Gastrocnemius medialis (tissue), 4 donors: ENCODE measurements at regions not wholly inside any gene's neighbourhood (a gene's known extent, or its start where the extent isn't known, plus 50 kb on each side); places are given as distances from the start of the nearest gene placed in this dataset.

Experiments used
- ATAC-seq, 2 donors: fragments of 150-250 bp; one replicate each; pipeline ENCODE4 v1.9.1; 2016
- DNase-seq, 2 donors: peaks; one replicate each; pipeline ENCODE4 v3.0.0-alpha.2; 2019
- H3K27ac ChIP-seq, 4 donors: fragments of 200-600 bp; sonication (generic); 1 replicate in 1 of 4; 2 replicates in 3 of 4; pipeline ENCODE4 v1.5.1; 2016 to 2018; ENCODE audit warnings: mild to moderate bottlenecking in 2 of 4, moderate library complexity in 1 of 4
- H3K27me3 ChIP-seq, 3 donors: fragments of 200-600 bp; sonication (generic) in 2 of 3; 1 replicate in 1 of 3; 2 replicates in 2 of 3; pipeline versions ENCODE4 v1.5.1 to v1.6.0; 2016 to 2019; ENCODE audit warnings: mild to moderate bottlenecking in 1 of 3, moderate library complexity in 1 of 3
- H3K36me3 ChIP-seq, 2 donors: fragments of 200-600 bp; sonication (generic) in 1 of 2; one replicate each; pipeline ENCODE4 v1.5.1; 2017 to 2018
- H3K4me1 ChIP-seq, 2 donors: fragments of 200-600 bp; sonication (generic) in 1 of 2; one replicate each; pipeline ENCODE4 v1.5.1; 2016 to 2017; ENCODE audit warnings: mild to moderate bottlenecking in 2 of 2
- H3K4me3 ChIP-seq, 4 donors: fragments of 200-600 bp; sonication (generic) in 3 of 4; 1 replicate in 1 of 4; 2 replicates in 3 of 4; pipeline ENCODE4 v1.5.1; 2016 to 2019; ENCODE audit warnings: mild to moderate bottlenecking in 2 of 4
- H3K9me3 ChIP-seq, 3 donors: fragments of 200-600 bp; sonication (generic) in 2 of 3; 1 replicate in 1 of 3; 2 replicates in 2 of 3; pipeline ENCODE4 v1.5.1; 2016 to 2019
- POLR2A ChIP-seq, 2 donors: fragments of 450-650 bp; IDR thresholded peaks; one replicate each; pipeline ENCODE4 v1.6.1; 2017; ENCODE audit warnings: antibody characterized with exemption in 2 of 2, mild to moderate bottlenecking in 2 of 2, moderate library complexity in 2 of 2
- in situ Hi-C, 4 donors: fragments of 200-750 bp; cut with MboI; loops; one replicate each; pipeline versions ENCODE4 v1.15.0 to v1.8.0; 2017; ENCODE audit warnings: low sequenced_read_pairs in 4 of 4
- intact Hi-C: fragments of 100-400 bp; cut with DNase I; formaldehyde crosslinking; loops from one replicate; pipeline ENCODE4 v1.15.1; 2023; ENCODE audit warnings: low total_unique reads
- TF ChIP-seq, protein P1 (sequence below), 5 experiments: fragments of 450-650 bp in 3 of 5; fragments of 200-600 bp in 2 of 5; sonication (generic) in 2 of 5; IDR thresholded peaks in 4 of 5; conservative IDR thresholded peaks in 1 of 5; 1 replicate in 4 of 5; 2 replicates in 1 of 5; pipeline ENCODE4 v1.5.1; 2016 to 2019; ENCODE audit warnings: antibody characterized with exemption in 5 of 5, mild to moderate bottlenecking in 3 of 5, moderate library complexity in 3 of 5

DNA sequence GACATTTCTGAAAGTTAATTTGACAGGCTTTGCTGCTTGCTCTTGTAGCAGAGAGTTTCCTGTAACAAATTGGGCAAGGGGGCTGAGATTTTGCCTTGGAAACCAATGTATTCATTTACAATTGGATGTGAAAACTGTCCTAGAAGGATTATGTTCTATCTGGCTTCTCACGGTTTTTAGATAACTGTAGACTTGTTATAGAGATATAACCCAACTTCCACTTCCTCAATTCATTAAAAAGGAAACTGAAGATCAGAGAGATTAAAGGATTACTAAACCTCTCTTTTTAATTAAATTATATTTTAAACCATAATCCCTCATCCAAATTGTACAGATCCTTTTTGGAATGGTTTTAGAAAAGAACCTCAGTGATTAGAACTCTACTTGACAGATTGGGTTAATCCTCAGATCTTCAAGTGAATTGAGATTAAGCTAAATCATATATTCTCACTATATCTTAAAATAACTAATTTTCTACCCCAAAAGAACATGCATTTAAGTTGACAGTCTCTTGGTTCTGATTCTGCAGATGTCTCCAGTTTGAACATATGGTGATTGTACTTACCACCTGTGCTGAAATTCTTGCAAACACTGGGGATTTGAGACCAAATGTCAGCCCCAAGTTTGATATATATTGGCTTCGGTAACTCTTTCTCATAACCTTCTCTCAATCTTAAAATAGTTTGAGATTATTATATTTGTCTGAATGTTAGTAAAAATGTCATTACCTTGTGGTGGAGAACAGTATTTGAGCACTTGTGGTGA is 130.1 kb upstream of the C9orf72 start:
- TF ChIP-seq, protein P1, sequence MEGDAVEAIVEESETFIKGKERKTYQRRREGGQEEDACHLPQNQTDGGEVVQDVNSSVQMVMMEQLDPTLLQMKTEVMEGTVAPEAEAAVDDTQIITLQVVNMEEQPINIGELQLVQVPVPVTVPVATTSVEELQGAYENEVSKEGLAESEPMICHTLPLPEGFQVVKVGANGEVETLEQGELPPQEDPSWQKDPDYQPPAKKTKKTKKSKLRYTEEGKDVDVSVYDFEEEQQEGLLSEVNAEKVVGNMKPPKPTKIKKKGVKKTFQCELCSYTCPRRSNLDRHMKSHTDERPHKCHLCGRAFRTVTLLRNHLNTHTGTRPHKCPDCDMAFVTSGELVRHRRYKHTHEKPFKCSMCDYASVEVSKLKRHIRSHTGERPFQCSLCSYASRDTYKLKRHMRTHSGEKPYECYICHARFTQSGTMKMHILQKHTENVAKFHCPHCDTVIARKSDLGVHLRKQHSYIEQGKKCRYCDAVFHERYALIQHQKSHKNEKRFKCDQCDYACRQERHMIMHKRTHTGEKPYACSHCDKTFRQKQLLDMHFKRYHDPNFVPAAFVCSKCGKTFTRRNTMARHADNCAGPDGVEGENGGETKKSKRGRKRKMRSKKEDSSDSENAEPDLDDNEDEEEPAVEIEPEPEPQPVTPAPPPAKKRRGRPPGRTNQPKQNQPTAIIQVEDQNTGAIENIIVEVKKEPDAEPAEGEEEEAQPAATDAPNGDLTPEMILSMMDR (IDR thresholded peaks at IDR 0.05 in 4 of 5, conservative IDR thresholded peaks at IDR 0.05 in 1 of 5), result no peak
- no peak for TF ChIP-seq POLR2A (IDR thresholded peaks at IDR 0.05)
- H3K27me3 ChIP-seq, result no peaks in the 10 kb centered on the region
- in situ Hi-C loops (loop anchor here in 1 of 4 donors (25.0 kb wide), 1 partner anchor 359 kb away; no protein-coding TSS in a partner anchor), intact Hi-C loops (no loop called here)
- no peak overlapping the region for H3K27ac ChIP-seq
- ATAC-seq (no peak), DNase-seq (no peak)
- H3K4me1 ChIP-seq, result peaks cover 0 to 6% of the 10 kb centered on the region in 2 donors
- H3K4me3 ChIP-seq, result no peak overlapping the region
- no peaks in the 10 kb centered on the region for H3K9me3 ChIP-seq
- no peaks in the 10 kb centered on the region for H3K36me3 ChIP-seq

DNA sequence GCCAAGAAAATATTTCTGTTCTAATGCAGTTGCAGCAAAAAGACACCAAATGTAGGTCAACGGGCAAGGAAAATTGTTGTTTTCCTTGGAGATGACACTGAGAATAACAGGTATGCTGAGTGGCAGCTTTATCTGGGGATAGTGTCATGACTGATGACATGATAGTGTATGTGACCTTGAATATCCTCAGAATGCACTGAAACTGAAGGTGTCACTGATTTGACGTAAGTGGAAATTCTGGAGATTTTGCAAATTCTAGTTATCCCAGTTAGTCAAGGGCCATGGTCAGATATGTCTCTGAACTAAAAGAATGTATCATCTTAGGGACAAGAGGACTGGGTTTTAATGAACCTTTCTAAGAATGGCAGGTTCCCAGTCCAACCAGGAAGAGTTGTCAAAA is 138.0 kb upstream of the C9orf72 start:
- intact Hi-C loops, result no loop called here
- in situ Hi-C loops, result loop anchor here in 1 of 4 donors (25.0 kb wide), 1 partner anchor 351 kb away; no protein-coding TSS in a partner anchor
- H3K27me3 ChIP-seq, result no peaks in the 10 kb centered on the region
- DNase-seq (no peak), ATAC-seq (no peak)
- no peak overlapping the region for H3K4me3 ChIP-seq
- H3K36me3 ChIP-seq, result no peaks in the 10 kb centered on the region
- peaks cover 0 to 4% (median 0%) of the 10 kb centered on the region in 3 donors for H3K9me3 ChIP-seq
- no peak for TF ChIP-seq POLR2A (IDR thresholded peaks at IDR 0.05)
- TF ChIP-seq, protein P1 (IDR thresholded peaks at IDR 0.05 in 4 of 5, conservative IDR thresholded peaks at IDR 0.05 in 1 of 5), result no peak
- H3K27ac ChIP-seq, result no peak overlapping the region
- no peaks in the 10 kb centered on the region for H3K4me1 ChIP-seq

DNA sequence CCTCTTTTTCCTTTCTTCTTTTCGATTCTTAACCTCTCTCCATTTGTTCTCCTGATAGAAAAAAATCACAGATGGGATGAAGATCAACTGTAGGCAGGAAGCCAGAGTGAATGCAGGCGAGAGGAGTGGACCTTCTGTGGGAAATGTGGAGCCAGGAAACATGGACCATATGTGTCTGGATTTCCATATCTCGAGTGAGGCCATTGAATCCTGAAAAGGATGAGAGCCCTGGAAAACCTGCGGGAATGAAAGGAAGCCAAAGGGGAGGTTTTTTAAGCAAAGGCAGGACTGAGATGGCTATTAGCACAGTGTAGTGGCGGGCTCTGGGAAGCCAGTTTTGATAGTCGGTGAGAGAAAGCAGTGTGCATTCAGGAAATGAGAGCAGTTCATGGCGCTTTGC is 139.5 kb upstream of the C9orf72 start:
- Histone ChIP-seq H3K27ac (no peak overlapping the region), H3K9me3 (peaks cover 0 to 4% (median 0%) of the 10 kb centered on the region in 3 donors), H3K27me3 (no peaks in the 10 kb centered on the region), H3K4me3 (no peak overlapping the region), H3K4me1 (no peaks in the 10 kb centered on the region), H3K36me3 (no peaks in the 10 kb centered on the region)
- in situ Hi-C loops (loop anchor here in 1 of 4 donors (25.0 kb wide), 1 partner anchor 349 kb away; no protein-coding TSS in a partner anchor), intact Hi-C loops (no loop called here)
- TF ChIP-seq POLR2A (IDR thresholded peaks at IDR 0.05), result no peak
- ATAC-seq (no peak), DNase-seq (no peak)

DNA sequence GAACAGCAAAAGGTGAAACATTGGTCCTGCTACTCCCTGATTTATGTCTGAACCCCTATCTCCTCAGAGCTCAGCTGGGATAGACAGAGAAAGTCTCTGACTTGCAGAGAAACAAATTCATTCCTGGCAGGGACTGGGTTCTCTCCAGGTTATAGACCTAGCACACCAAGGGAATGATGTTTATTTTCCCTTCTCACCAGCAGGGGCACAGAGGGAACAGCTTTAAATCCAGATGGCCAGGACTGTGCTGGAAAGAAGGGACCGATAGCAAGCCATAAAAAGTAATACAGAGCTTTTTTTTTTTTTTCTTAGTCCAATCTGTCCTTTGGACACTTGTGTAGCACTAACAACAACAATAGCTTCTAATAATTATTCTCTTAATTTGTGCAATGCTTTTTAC is 141.1 kb upstream of the C9orf72 start:
- Histone ChIP-seq H3K27ac (no peak overlapping the region), H3K36me3 (no peaks in the 10 kb centered on the region), H3K9me3 (no peaks in the 10 kb centered on the region), H3K4me3 (no peak overlapping the region), H3K27me3 (no peaks in the 10 kb centered on the region), H3K4me1 (no peaks in the 10 kb centered on the region)
- DNase-seq, result no peak
- no peak for TF ChIP-seq POLR2A (IDR thresholded peaks at IDR 0.05)
- TF ChIP-seq, protein P1 (IDR thresholded peaks at IDR 0.05 in 4 of 5, conservative IDR thresholded peaks at IDR 0.05 in 1 of 5), result no peak
- intact Hi-C loops (no loop called here), in situ Hi-C loops (loop anchor here in 1 of 4 donors (25.0 kb wide), 1 partner anchor 348 kb away; no protein-coding TSS in a partner anchor)
- ATAC-seq, result no peak

DNA sequence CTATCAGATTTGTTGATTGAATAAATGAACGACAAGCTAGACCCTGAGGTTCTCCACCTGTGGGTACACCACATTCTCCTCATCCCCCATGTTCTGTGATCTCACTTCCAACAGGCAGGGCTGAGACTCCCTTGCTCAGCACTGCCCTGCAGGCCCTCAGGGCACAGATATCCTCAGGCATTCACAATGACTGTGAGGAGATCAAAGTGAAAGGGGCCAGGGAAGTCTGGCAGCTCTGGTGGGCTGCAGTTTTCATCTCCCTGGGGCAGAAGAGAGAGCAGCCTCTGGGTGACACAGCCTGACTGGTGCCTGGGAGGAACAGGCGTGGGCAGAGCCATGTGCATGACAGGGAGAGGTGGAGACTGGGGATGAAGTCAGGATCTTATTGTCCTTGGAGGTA is 142.4 kb upstream of the C9orf72 start:
- ATAC-seq (no peak), DNase-seq (no peak)
- intact Hi-C loops, result no loop called here
- no peaks in the 10 kb centered on the region for H3K27me3 ChIP-seq
- H3K36me3 ChIP-seq, result no peaks in the 10 kb centered on the region
- TF ChIP-seq POLR2A (IDR thresholded peaks at IDR 0.05), result no peak
- TF ChIP-seq, protein P1 (IDR thresholded peaks at IDR 0.05 in 4 of 5, conservative IDR thresholded peaks at IDR 0.05 in 1 of 5), result no peak
- H3K27ac ChIP-seq, result no peak overlapping the region
- H3K4me1 ChIP-seq, result no peaks in the 10 kb centered on the region
- no peaks in the 10 kb centered on the region for H3K9me3 ChIP-seq
- H3K4me3 ChIP-seq, result no peak overlapping the region
- in situ Hi-C loops, result loop anchor here in 1 of 4 donors (25.0 kb wide), 1 partner anchor 347 kb away; no protein-coding TSS in a partner anchor
